Mesendoderm (in vitro differentiated cells): ENCODE measurements at regions not wholly inside any gene's neighbourhood (a gene's known extent, or its start where the extent isn't known, plus 50 kb on each side); places are given as distances from the start of the nearest gene placed in this dataset.

ENCODE experiments used
- DNase-seq: peaks from one replicate; pipeline ENCODE4 v3.0.0; 2013
- H2AK5ac ChIP-seq: 2 replicates; pipeline ENCODE4 v1.6.1; 2013; ENCODE audit warnings: low read length, inconsistent platforms
- H2BK120ac ChIP-seq: 2 replicates; pipeline ENCODE4 v1.6.1; 2013; ENCODE audit warnings: low read depth, mild to moderate bottlenecking, low read length, moderate library complexity, mixed read lengths
- H2BK15ac ChIP-seq: replicated peaks from 2 replicates; pipeline ENCODE4 v1.6.1; 2013; ENCODE audit warnings: low read depth, mild to moderate bottlenecking, moderate library complexity
- H2BK5ac ChIP-seq: 2 replicates; pipeline ENCODE4 v1.6.1; 2013; ENCODE audit warnings: low read length, inconsistent platforms
- H3K18ac ChIP-seq: 2 replicates; pipeline ENCODE4 v1.6.1; 2013; ENCODE audit warnings: mild to moderate bottlenecking, low read length, mixed read lengths
- H3K23ac ChIP-seq: one replicate; pipeline ENCODE4 v1.6.1; 2013; ENCODE audit warnings: low read length
- H3K27ac ChIP-seq: 2 replicates; pipeline ENCODE4 v1.5.1; 2013; ENCODE audit warnings: low read depth, mild to moderate bottlenecking, inconsistent platforms, low read length, moderate library complexity
- H3K27me3 ChIP-seq: 2 replicates; pipeline ENCODE4 v1.6.1; 2013; ENCODE audit warnings: low read length, control low read depth, mild to moderate bottlenecking, inconsistent platforms; ENCODE audit not compliant: insufficient read depth, poor library complexity
- H3K36me3 ChIP-seq: 2 replicates; pipeline ENCODE4 v1.6.1; 2013; ENCODE audit warnings: low read length, inconsistent platforms; ENCODE audit not compliant: control insufficient read depth, insufficient read depth
- H3K4ac ChIP-seq: one replicate; pipeline ENCODE4 v1.6.1; 2013; ENCODE audit warnings: low read depth, mild to moderate bottlenecking, low read length, moderate library complexity
- H3K4me1 ChIP-seq: 2 replicates; pipeline ENCODE4 v1.6.1; 2013; ENCODE audit warnings: low read depth, low read length, inconsistent platforms; ENCODE audit not compliant: control insufficient read depth
- H3K4me2 ChIP-seq: 2 replicates; pipeline ENCODE4 v1.6.1; 2013; ENCODE audit warnings: low read length
- H3K4me3 ChIP-seq: 2 replicates; pipeline ENCODE4 v1.5.1; 2013; ENCODE audit warnings: mild to moderate bottlenecking, low read length
- H3K56ac ChIP-seq: one replicate; pipeline ENCODE4 v1.6.1; 2013; ENCODE audit warnings: low read length
- H3K79me1 ChIP-seq: 2 replicates; pipeline ENCODE4 v1.6.1; 2013; ENCODE audit warnings: low read length, inconsistent platforms
- H3K79me2 ChIP-seq: 2 replicates; pipeline ENCODE4 v1.6.1; 2013; ENCODE audit warnings: mild to moderate bottlenecking, low read length; ENCODE audit not compliant: control insufficient read depth, insufficient read depth
- H3K9ac ChIP-seq: 2 replicates; pipeline ENCODE4 v1.6.1; 2013; ENCODE audit warnings: low read length, inconsistent platforms
- H4K5ac ChIP-seq: one replicate; pipeline ENCODE4 v1.6.1; 2013; ENCODE audit warnings: low read length
- H4K8ac ChIP-seq: one replicate; pipeline ENCODE4 v1.6.1; 2013; ENCODE audit warnings: low read depth, mild to moderate bottlenecking, control low read depth, low read length, moderate library complexity
- WGBS: extraction: QIAGEN DNeasy Blood & Tissue Kit; methylation state at CpG from one replicate; pipeline ENCODE4 v1.1.7; 2013; ENCODE audit warnings: low lambda C conversion rate, missing lambda C conversion rate; ENCODE audit not compliant: insufficient coverage; ENCODE audit errors: extremely low coverage; 5-methylcytosine and 5-hydroxymethylcytosine counted together

- WGBS: no CpG with 5 or more reads among the region's 3 CpGs
Measured at GRCh38 chr12:46531804-46532203, 159.2 kb upstream of the SLC38A2 start.

DNA sequence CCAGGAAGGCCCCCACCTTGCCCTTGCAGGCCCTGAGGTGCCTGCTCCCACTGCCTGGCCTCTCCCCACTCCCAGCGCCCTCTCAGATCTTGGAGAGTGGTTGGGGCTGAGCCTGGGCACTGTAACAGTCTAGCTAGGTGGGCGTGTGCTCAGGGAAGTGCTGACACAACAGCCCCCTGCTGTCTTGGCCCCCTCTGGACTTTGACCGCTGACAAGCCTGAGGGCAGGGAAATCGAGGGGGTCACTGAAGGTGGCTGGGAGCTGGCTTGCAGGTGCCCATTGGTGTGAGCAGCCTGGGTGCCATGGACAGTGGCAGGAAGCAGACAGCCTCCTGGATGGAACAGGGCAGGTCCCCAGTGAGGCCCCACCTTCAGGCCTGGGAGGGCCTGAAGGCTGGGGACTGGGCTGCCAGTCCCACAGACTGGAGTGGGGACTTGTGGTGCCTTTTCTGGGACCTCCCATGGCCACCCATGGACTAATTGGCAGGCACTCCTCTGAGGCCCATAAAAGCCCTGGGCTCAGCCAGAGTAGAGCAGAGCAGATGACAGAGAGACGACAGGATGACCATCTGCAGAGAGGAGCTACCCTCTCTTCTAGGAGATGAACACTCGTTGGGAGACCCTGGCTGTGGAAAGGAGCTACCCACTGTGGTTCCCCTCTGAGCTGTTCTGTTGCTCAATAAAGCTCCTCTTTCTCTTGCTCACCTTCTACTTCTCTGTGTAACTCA is 158.6 kb upstream of the SLC38A2 start:
- Histone ChIP-seq H2AK5ac (no peak overlapping the region), H4K8ac (no peak overlapping the region), H3K9ac (no peak overlapping the region), H2BK15ac (no peak overlapping the region), H3K18ac (no peak overlapping the region), H3K27me3 (no peaks in the 10 kb centered on the region), H2BK5ac (no peak overlapping the region), H3K4ac (no peak overlapping the region), H3K4me1 (no peaks in the 10 kb centered on the region), H3K36me3 (no peaks in the 10 kb centered on the region), H3K4me2 (no peak overlapping the region), H3K23ac (no peak overlapping the region), H4K5ac (no peak overlapping the region), H3K79me1 (no peaks in the 10 kb centered on the region), H3K4me3 (no peak overlapping the region), H3K79me2 (no peaks in the 10 kb centered on the region), H3K56ac (no peak overlapping the region), H3K27ac (no peak overlapping the region), H2BK120ac (no peak overlapping the region)
- no CpG with 5 or more reads among the region's 6 CpGs for WGBS
- DNase-seq: no peak

More at GRCh38 chr12:46531804-46532203, 159.2 kb upstream of the SLC38A2 start:
- no peaks in the 10 kb centered on the region for H3K36me3 ChIP-seq
- H3K4me2 ChIP-seq: no peak overlapping the region
- no peak for DNase-seq
- no peak overlapping the region for H4K8ac ChIP-seq
- H3K79me2 ChIP-seq: no peaks in the 10 kb centered on the region
- no peak overlapping the region for H2BK120ac ChIP-seq
- no peak overlapping the region for H3K18ac ChIP-seq
- H4K5ac ChIP-seq: no peak overlapping the region
- no peak overlapping the region for H2BK5ac ChIP-seq
- H3K23ac ChIP-seq: no peak overlapping the region
- H3K79me1 ChIP-seq: no peaks in the 10 kb centered on the region
- no peak overlapping the region for H3K9ac ChIP-seq
- no peaks in the 10 kb centered on the region for H3K27me3 ChIP-seq
- no peak overlapping the region for H3K4me3 ChIP-seq
- H2AK5ac ChIP-seq: no peak overlapping the region
- no peaks in the 10 kb centered on the region for H3K4me1 ChIP-seq
- H3K27ac ChIP-seq: no peak overlapping the region
- no peak overlapping the region for H3K4ac ChIP-seq
- H2BK15ac ChIP-seq: no peak overlapping the region
- no peak overlapping the region for H3K56ac ChIP-seq

DNA sequence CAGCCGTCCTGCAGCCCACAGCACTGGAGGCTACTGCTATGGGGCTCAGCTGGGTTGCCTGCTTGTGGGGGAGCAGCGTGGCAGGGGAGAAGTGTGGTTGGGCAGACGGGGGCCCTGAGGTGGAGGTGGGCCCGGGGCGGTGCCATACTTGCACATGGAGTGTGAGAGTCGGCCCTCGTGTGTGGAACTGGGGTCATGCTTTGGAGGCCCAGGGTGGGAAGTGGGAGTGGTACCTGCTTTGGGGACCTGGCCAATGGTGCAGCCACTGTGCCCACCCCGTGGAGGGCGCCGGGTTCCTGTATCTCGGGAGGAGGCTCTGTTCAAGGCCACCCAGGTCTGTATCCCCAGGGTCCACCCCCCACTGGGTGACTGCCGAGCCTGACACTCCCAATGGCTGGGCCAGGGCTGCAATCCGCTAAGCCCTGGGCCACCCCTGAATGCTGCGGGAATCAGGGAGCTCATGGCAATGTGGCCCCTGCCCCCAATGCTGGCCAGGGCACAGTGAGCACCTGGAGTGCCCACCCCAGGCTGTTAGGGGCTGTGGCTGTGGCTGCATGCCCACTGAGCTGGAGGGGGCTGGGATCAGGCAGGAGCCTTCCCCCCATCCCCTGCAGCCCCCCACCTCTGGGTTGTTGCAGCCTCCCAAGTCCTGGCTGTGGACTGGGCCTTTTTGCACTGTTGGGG is 157.9 kb upstream of the SLC38A2 start:
- no peak overlapping the region for H3K9ac ChIP-seq
- no peaks in the 10 kb centered on the region for H3K4me1 ChIP-seq
- no peak overlapping the region for H3K23ac ChIP-seq
- H4K8ac ChIP-seq: no peak overlapping the region
- no peaks in the 10 kb centered on the region for H3K27me3 ChIP-seq
- H3K79me1 ChIP-seq: no peaks in the 10 kb centered on the region
- no peak overlapping the region for H3K4ac ChIP-seq
- no peak overlapping the region for H2BK15ac ChIP-seq
- no peak overlapping the region for H3K56ac ChIP-seq
- H2BK5ac ChIP-seq: no peak overlapping the region
- H3K18ac ChIP-seq: no peak overlapping the region
- H2BK120ac ChIP-seq: no peak overlapping the region
- H4K5ac ChIP-seq: no peak overlapping the region
- H3K27ac ChIP-seq: no peak overlapping the region
- no peak overlapping the region for H2AK5ac ChIP-seq
- no peak overlapping the region for H3K4me2 ChIP-seq
- no peaks in the 10 kb centered on the region for H3K36me3 ChIP-seq
- H3K79me2 ChIP-seq: no peaks in the 10 kb centered on the region
- DNase-seq: no peak
- H3K4me3 ChIP-seq: no peak overlapping the region
- no CpG with 5 or more reads among the region's 14 CpGs for WGBS

DNA sequence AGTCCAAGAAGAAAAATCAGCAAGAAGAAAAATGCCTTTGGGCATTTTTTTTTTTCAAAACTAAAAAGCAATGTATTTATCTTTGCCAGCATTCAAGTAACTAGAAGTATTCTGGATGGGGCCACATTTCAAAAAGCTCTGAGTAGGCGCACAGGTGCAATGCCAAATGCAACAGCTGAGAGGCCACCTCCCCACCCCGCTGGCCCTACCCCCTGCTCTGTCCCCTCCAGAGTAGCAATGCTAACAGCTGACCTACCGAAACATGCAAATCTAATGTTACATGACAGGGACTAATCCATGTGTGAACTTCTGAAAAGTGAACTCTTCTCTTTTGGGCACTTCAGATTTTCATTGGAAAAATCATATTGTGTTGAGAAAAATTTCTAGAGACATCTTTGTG is 153.7 kb upstream of the SLC38A2 start:
- Histone ChIP-seq H4K5ac (no peak overlapping the region), H3K79me1 (no peaks in the 10 kb centered on the region), H3K27me3 (no peaks in the 10 kb centered on the region), H2BK5ac (no peak overlapping the region), H3K4ac (no peak overlapping the region), H3K4me3 (no peak overlapping the region), H3K56ac (no peak overlapping the region), H3K4me1 (no peaks in the 10 kb centered on the region), H2BK15ac (no peak overlapping the region), H3K4me2 (no peak overlapping the region), H3K18ac (no peak overlapping the region), H2BK120ac (no peak overlapping the region), H3K79me2 (no peaks in the 10 kb centered on the region), H3K36me3 (no peaks in the 10 kb centered on the region), H4K8ac (no peak overlapping the region), H2AK5ac (no peak overlapping the region), H3K27ac (no peak overlapping the region), H3K9ac (no peak overlapping the region), H3K23ac (no peak overlapping the region)
- WGBS: no CpG with 5 or more reads among the region's 3 CpGs
- DNase-seq: no peak

DNA sequence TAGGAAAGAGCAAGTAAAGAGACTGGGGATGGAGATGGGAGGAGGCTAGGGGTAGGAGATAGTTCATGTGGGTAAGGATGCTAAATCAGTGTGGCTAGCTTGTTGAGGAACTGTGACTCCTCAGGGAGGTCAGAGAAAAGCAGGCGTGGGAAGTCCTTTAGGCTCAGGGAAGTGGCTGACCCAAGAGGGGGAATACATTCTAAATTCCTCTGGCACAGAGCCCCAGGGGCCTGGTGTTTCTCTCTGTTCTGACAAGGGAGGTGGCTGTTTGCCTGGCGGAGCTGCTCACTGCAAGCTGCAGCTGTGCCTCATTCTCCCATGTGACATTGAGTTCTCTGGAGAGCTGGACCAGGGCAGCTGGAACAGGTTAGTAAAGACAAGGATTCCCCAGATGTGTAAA is 152.2 kb upstream of the SLC38A2 start:
- H3K36me3 ChIP-seq: no peaks in the 10 kb centered on the region
- H3K79me1 ChIP-seq: no peaks in the 10 kb centered on the region
- H2BK15ac ChIP-seq: no peak overlapping the region
- no peak overlapping the region for H3K4ac ChIP-seq
- H3K27me3 ChIP-seq: no peaks in the 10 kb centered on the region
- no peak overlapping the region for H3K9ac ChIP-seq
- H4K5ac ChIP-seq: no peak overlapping the region
- H3K79me2 ChIP-seq: no peaks in the 10 kb centered on the region
- no CpG with 5 or more reads among the region's 2 CpGs for WGBS
- no peak overlapping the region for H3K56ac ChIP-seq
- no peak overlapping the region for H3K18ac ChIP-seq
- H3K4me1 ChIP-seq: no peaks in the 10 kb centered on the region
- H3K23ac ChIP-seq: no peak overlapping the region
- no peak overlapping the region for H2AK5ac ChIP-seq
- peak; percentile 13 for DNase-seq
- no peak overlapping the region for H2BK5ac ChIP-seq
- no peak overlapping the region for H3K27ac ChIP-seq
- H3K4me3 ChIP-seq: no peak overlapping the region
- H2BK120ac ChIP-seq: no peak overlapping the region
- H4K8ac ChIP-seq: no peak overlapping the region
- no peak overlapping the region for H3K4me2 ChIP-seq
